PC-9 (cell line): ENCODE measurements at regions not wholly inside any gene's neighbourhood (a gene's known extent, or its start where the extent isn't known, plus 50 kb on each side); places are given as distances from the start of the nearest gene placed in this dataset.

Source experiments
- BruUV-seq: library from RNA; stranded (reverse); fragments of 400-500 nt; replicated peaks from 2 replicates; lab custom pipeline; 2021; lab: Mats Ljungman, UMichigan
- CTCF ChIA-PET: fragments of 300-600 bp; sonication (Branson Sonifier 250); formaldehyde crosslinking; loops from one replicate; lab custom pipeline; 2022; ENCODE audit warnings: antibody characterized with exemption; lab: Charles Lee
- POLR2A ChIA-PET: fragments of 300-600 bp; sonication (Branson Sonifier 250); formaldehyde crosslinking; loops from one replicate; lab custom pipeline; 2022; ENCODE audit warnings: antibody characterized with exemption; ENCODE audit not compliant: unreplicated experiment; lab: Charles Lee
- DNase-seq, 2 experiments: peaks; one replicate each; pipeline versions ENCODE4 v3.0.0 to v3.0.0-alpha.2; 2015 to 2022; ENCODE audit warnings: mixed read lengths in 1 of 2
- H2AFZ ChIP-seq: fragments of 200-600 bp; sonication (generic); 2 replicates; pipeline ENCODE4 v1.8.1; 2017; ENCODE audit warnings: antibody characterized with exemption
- H3F3A ChIP-seq: fragments of 200-600 bp; sonication (generic); 2 replicates; pipeline ENCODE4 v1.8.1; 2017; ENCODE audit warnings: antibody characterized with exemption, mild to moderate bottlenecking, low read depth; ENCODE audit not compliant: insufficient read depth
- H3K27ac ChIP-seq: fragments of 200-600 bp; sonication (generic); 2 replicates; pipeline ENCODE4 v1.6.1; 2016; ENCODE audit warnings: mixed run types
- H3K27me3 ChIP-seq: fragments of 200-600 bp; sonication (generic); 2 replicates; pipeline ENCODE4 v1.6.1; 2016; ENCODE audit warnings: low read depth, mixed run types; ENCODE audit not compliant: insufficient read depth
- H3K36me3 ChIP-seq: fragments of 200-600 bp; sonication (generic); 2 replicates; pipeline ENCODE4 v1.6.1; 2016; ENCODE audit warnings: low read depth, mixed run types
- H3K4me1 ChIP-seq: fragments of 200-600 bp; sonication (generic); replicated peaks from 2 replicates; pipeline ENCODE4 v1.6.1; 2016; ENCODE audit warnings: mixed run types; ENCODE audit not compliant: insufficient read depth
- H3K4me2 ChIP-seq: fragments of 200-600 bp; sonication (generic); 2 replicates; pipeline ENCODE4 v1.6.1; 2017; ENCODE audit warnings: mixed run types
- H3K4me3 ChIP-seq: fragments of 200-600 bp; sonication (generic); 2 replicates; pipeline ENCODE4 v1.6.1; 2016; ENCODE audit warnings: mixed run types
- H3K79me2 ChIP-seq: fragments of 200-600 bp; sonication (generic); 2 replicates; pipeline ENCODE4 v1.6.1; 2017; ENCODE audit warnings: low read depth, mixed run types
- H3K9me2 ChIP-seq: fragments of 200-600 bp; sonication (generic); 2 replicates; pipeline ENCODE4 v1.8.1; 2017; ENCODE audit warnings: mild to moderate bottlenecking; ENCODE audit not compliant: insufficient read depth
- H3K9me3 ChIP-seq: fragments of 200-600 bp; sonication (generic); 2 replicates; pipeline ENCODE4 v1.8.1; 2016; ENCODE audit warnings: low read depth; ENCODE audit not compliant: insufficient read depth
- H4K20me1 ChIP-seq: fragments of 200-600 bp; sonication (generic); 2 replicates; pipeline ENCODE4 v1.8.1; 2017; ENCODE audit not compliant: insufficient read depth
- CTCF ChIP-seq: fragments of 200-600 bp; sonication (generic); conservative IDR thresholded peaks from 2 replicates; pipeline ENCODE4 v1.6.1; 2017; ENCODE audit warnings: mixed run types, antibody characterized with exemption, mild to moderate bottlenecking, moderate library complexity
- EZH2 ChIP-seq: fragments of 200-600 bp; sonication (generic); IDR thresholded peaks from 2 replicates; pipeline ENCODE4 v1.8.0; 2017; ENCODE audit warnings: antibody characterized with exemption, low read depth
- intact Hi-C: fragments of 100-400 bp; cut with micrococcal nuclease; formaldehyde crosslinking; loops from one replicate; pipeline ENCODE4 v1.10.0; 2022; ENCODE audit not compliant: unreplicated experiment

- Histone ChIP-seq H3K27me3 (no peaks in the 10 kb centered on the region), H3K4me3 (no peak overlapping the region), H3F3A (no peaks in the 10 kb centered on the region), H3K36me3 (no peaks in the 10 kb centered on the region), H4K20me1 (no peaks in the 10 kb centered on the region), H2AFZ (no peak overlapping the region), H3K4me2 (no peak overlapping the region), H3K9me3 (no peaks in the 10 kb centered on the region), H3K79me2 (no peaks in the 10 kb centered on the region), H3K9me2 (no peaks in the 10 kb centered on the region), H3K27ac (no peak overlapping the region), H3K4me1 (no peaks in the 10 kb centered on the region)
- BruUV-seq = no TSS peak
- CTCF ChIA-PET = no interaction called here
- POLR2A ChIA-PET = no interaction called here
- DNase-seq = no peak
- no peak for TF ChIP-seq EZH2
- no peak for TF ChIP-seq CTCF
- intact Hi-C loops = no loop called here
Measured at GRCh38 chr6:86255973-86256372, 613.3 kb upstream of the SYNCRIP start.

GRCh38 chr6:86251106-86251505 is 608.4 kb upstream of the SYNCRIP start:
- Histone ChIP-seq H3K4me2 (no peak overlapping the region), H2AFZ (no peak overlapping the region), H3K36me3 (no peaks in the 10 kb centered on the region), H3K27ac (no peak overlapping the region), H3F3A (no peaks in the 10 kb centered on the region), H3K9me2 (no peaks in the 10 kb centered on the region), H4K20me1 (no peaks in the 10 kb centered on the region), H3K27me3 (no peaks in the 10 kb centered on the region), H3K4me3 (no peak overlapping the region), H3K4me1 (no peaks in the 10 kb centered on the region), H3K79me2 (no peaks in the 10 kb centered on the region), H3K9me3 (no peaks in the 10 kb centered on the region)
- ChIA-PET POLR2A (no interaction called here), CTCF (no interaction called here)
- DNase-seq = no peak
- intact Hi-C loops = no loop called here
- no peak for TF ChIP-seq CTCF
- no peak for TF ChIP-seq EZH2
- no TSS peak for BruUV-seq

- H3K79me2 ChIP-seq = no peaks in the 10 kb centered on the region
- no peaks in the 10 kb centered on the region for H3K36me3 ChIP-seq
- no peak for DNase-seq
- H3K9me2 ChIP-seq = no peaks in the 10 kb centered on the region
- BruUV-seq = no TSS peak
- TF ChIP-seq CTCF (no peak), EZH2 (no peak)
- ChIA-PET POLR2A (no interaction called here), CTCF (no interaction called here)
- H3K27me3 ChIP-seq = no peaks in the 10 kb centered on the region
- no peaks in the 10 kb centered on the region for H3K4me1 ChIP-seq
- no peak overlapping the region for H3K4me2 ChIP-seq
- H3F3A ChIP-seq = no peaks in the 10 kb centered on the region
- H4K20me1 ChIP-seq = no peaks in the 10 kb centered on the region
- intact Hi-C loops = no loop called here
- no peak overlapping the region for H3K4me3 ChIP-seq
- H3K9me3 ChIP-seq = no peaks in the 10 kb centered on the region
- no peak overlapping the region for H2AFZ ChIP-seq
- no peak overlapping the region for H3K27ac ChIP-seq
Measured at GRCh38 chr6:86217906-86218305, 575.2 kb upstream of the SYNCRIP start.
